ENCODE measurements at regions not wholly inside any gene's neighbourhood (a gene's known extent, or its start where the extent isn't known, plus 50 kb on each side); places are given as distances from the start of the nearest gene placed in this dataset.

DNA sequence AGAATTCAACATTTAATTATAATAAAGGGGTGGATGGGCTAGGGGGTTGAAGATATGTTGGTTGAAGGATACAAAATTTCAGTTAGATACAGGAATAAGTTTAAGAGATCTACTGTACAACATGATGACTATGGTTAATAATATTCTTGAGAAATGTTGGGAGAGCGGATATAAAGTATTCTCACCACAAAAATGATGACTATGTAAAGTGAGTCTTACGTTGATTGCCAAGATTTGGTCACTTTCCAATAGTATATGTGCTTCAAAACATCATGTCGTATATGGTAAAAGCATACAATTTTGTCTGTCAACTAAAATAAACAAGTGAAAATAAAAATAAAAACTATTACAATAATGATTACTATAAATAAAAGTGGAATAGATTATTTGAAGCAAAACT is 802.0 kb downstream of the C12orf50 start:
- ChIA-PET CTCF (interaction anchor here (1.3 kb wide), 1 partner anchor 11 kb away, joined by 4 read pairs; no protein-coding TSS in a partner anchor), POLR2A (no interaction called here)
- Histone ChIP-seq H3K27me3 (ENCODE audit: control insufficient read depth, insufficient read depth, low read length) (no peaks in the 10 kb centered on the region), H3K4me3 (ENCODE audit: low read depth, low read length) (no peak overlapping the region), H3K36me3 (ENCODE audit: control insufficient read depth, insufficient read depth, low read length) (no peaks in the 10 kb centered on the region)
- TF ChIP-seq CTCF (IDR thresholded peaks at IDR 0.05; ENCODE audit: insufficient read depth, low read depth, low read length): no peak
- no peak for DNase-seq (ENCODE audit: low read depth)

DNA sequence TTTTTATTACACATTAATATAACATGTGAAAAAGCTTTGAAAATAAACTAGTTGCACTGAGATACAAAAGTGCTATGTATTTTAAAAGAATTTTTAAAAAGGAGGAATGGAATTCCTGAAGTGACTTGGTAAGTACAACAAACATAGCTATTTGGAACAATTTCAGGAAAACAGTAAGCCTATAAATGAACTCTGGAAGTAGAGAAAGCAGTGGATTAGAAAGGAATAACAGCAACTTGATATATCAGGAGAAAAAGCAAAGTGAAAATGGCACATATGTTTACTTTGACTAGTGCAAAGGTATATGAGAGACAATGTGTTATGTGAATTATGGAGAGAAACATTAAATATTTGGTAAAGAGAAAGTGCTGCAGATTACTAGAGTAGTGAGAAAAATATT is 811.7 kb downstream of the C12orf50 start:
- Histone ChIP-seq H3K36me3 (ENCODE audit: control insufficient read depth, insufficient read depth, low read length) (no peaks in the 10 kb centered on the region), H3K4me3 (ENCODE audit: low read depth, low read length) (no peak overlapping the region), H3K27me3 (ENCODE audit: control insufficient read depth, insufficient read depth, low read length) (no peaks in the 10 kb centered on the region)
- no peak for TF ChIP-seq CTCF (IDR thresholded peaks at IDR 0.05; ENCODE audit: insufficient read depth, low read depth, low read length)
- no peak for DNase-seq (ENCODE audit: low read depth)
- CTCF ChIA-PET: no interaction called here
- POLR2A ChIA-PET: no interaction called here

- no peaks in the 10 kb centered on the region for H3K36me3 ChIP-seq (ENCODE audit: control insufficient read depth, insufficient read depth, low read length)
- no peaks in the 10 kb centered on the region for H3K27me3 ChIP-seq (ENCODE audit: control insufficient read depth, insufficient read depth, low read length)
- no peak for DNase-seq (ENCODE audit: low read depth)
- no peak for TF ChIP-seq CTCF (IDR thresholded peaks at IDR 0.05; ENCODE audit: insufficient read depth, low read depth, low read length)
- H3K4me3 ChIP-seq (ENCODE audit: low read depth, low read length): no peak overlapping the region
- POLR2A ChIA-PET: no interaction called here
- CTCF ChIA-PET: interaction anchor here (0.8 kb wide), 1 partner anchor 10 kb away, joined by 4 read pairs; no protein-coding TSS in a partner anchor
These were observed 812.8 kb downstream of the C12orf50 start for GRCh38 chr12:87216436-87216835.

DNA sequence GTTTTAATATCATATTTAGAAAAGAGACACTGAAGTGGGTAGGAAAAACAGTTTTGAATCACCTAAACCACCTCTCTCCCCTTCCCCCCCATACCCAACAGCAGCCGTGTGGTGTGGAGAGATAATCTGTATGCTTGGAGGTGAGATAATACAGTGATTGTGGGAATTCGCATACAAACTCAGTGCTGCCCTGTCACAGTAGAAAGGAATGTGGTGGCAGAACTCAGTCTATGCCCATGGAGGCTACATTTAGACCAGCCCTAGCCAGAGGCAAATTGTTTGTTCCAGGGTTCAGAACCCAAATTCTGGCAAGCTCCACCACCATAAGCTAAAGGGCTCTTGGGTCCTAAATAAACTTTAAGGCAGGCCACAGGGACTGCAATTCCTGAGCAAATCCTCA is 827.0 kb downstream of the C12orf50 start:
- no peak for DNase-seq (ENCODE audit: low read depth)
- ChIA-PET CTCF (no interaction called here), POLR2A (no interaction called here)
- TF ChIP-seq CTCF (IDR thresholded peaks at IDR 0.05; ENCODE audit: insufficient read depth, low read depth, low read length): no peak
- no peaks in the 10 kb centered on the region for H3K36me3 ChIP-seq (ENCODE audit: control insufficient read depth, insufficient read depth, low read length)
- no peaks in the 10 kb centered on the region for H3K27me3 ChIP-seq (ENCODE audit: control insufficient read depth, insufficient read depth, low read length)
- no peak overlapping the region for H3K4me3 ChIP-seq (ENCODE audit: low read depth, low read length)

- CTCF ChIA-PET: no interaction called here
- H3K4me3 ChIP-seq (ENCODE audit: low read depth, low read length): no peak overlapping the region
- H3K27me3 ChIP-seq (ENCODE audit: control insufficient read depth, insufficient read depth, low read length): no peaks in the 10 kb centered on the region
- no peak for DNase-seq (ENCODE audit: low read depth)
- POLR2A ChIA-PET: no interaction called here
- TF ChIP-seq CTCF (IDR thresholded peaks at IDR 0.05; ENCODE audit: insufficient read depth, low read depth, low read length): no peak
- no peaks in the 10 kb centered on the region for H3K36me3 ChIP-seq (ENCODE audit: control insufficient read depth, insufficient read depth, low read length)
These were observed 827.6 kb downstream of the C12orf50 start for GRCh38 chr12:87201598-87201997.
